IPS DF 6.9 (cell line): ENCODE measurements at regions not wholly inside any gene's neighbourhood (a gene's known extent, or its start where the extent isn't known, plus 50 kb on each side); places are given as distances from the start of the nearest gene placed in this dataset.

Experiments
- DNase-seq: peaks from one replicate; pipeline ENCODE4 v3.0.0-alpha.2; 2013; ENCODE audit warnings: low read depth, low spot score
- H3K27ac ChIP-seq: one replicate; pipeline ENCODE4 v1.5.1; 2013; ENCODE audit warnings: low read length, control low read depth
- H3K27me3 ChIP-seq: 2 replicates; pipeline ENCODE4 v1.6.1; 2013; ENCODE audit warnings: mild to moderate bottlenecking, low read length; ENCODE audit not compliant: control insufficient read depth, insufficient read depth
- H3K36me3 ChIP-seq: 2 replicates; pipeline ENCODE4 v1.6.1; 2013; ENCODE audit warnings: low read length; ENCODE audit not compliant: control insufficient read depth, insufficient read depth
- H3K4me1 ChIP-seq: 2 replicates; pipeline ENCODE4 v1.6.1; 2013; ENCODE audit warnings: low read length; ENCODE audit not compliant: control insufficient read depth, insufficient read depth
- H3K4me3 ChIP-seq: 2 replicates; pipeline ENCODE4 v1.5.1; 2013; ENCODE audit warnings: mild to moderate bottlenecking, low read length
- H3K9me3 ChIP-seq: 2 replicates; pipeline ENCODE4 v1.6.1; 2013; ENCODE audit warnings: low read length, inconsistent platforms; ENCODE audit not compliant: control insufficient read depth, insufficient read depth
- WGBS: extraction: QIAGEN DNeasy Blood & Tissue Kit; methylation state at CpG from one replicate; pipeline ENCODE4 v1.1.7; 2013; ENCODE audit warnings: mixed read lengths, missing lambda C conversion rate; ENCODE audit not compliant: insufficient read length, insufficient coverage; 5-methylcytosine and 5-hydroxymethylcytosine counted together

DNA sequence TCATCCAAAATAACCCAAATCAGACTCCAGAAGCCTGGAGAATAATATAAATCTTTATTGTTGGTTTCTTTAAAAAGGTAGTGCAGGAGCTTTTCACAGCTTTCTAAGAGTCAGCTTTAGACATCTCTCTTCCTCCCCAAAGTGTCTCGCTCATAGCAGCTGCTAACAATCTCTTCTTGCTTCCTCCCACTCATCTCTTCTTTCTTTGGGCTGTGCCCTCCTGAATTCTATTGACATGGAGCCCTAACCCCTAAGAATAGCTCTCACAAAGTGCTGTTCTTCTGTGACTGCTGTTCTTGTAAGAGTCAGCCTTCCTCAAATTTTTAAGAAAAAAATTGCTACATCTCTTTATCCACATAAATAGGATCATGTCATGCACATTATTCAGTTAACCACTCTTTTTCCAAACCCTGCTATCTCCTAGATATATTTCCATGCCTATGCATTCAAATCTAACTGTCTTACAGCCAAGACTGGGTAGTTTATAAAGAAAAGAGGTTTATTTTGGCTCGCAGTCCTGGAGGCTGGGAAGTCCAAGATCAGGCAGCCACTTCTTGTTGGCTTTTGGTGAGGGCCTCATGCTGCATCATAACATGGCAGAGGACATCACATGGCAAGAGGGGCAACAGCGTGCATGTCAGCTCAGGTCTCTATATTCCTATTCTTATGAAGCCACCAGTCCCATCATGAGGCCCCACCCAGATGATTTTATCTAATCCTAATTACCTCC, 301.0 kb upstream of the POU3F1 start:
- Histone ChIP-seq H3K36me3 (no peaks in the 10 kb centered on the region), H3K9me3 (no peaks in the 10 kb centered on the region), H3K4me3 (no peak overlapping the region), H3K27me3 (no peaks in the 10 kb centered on the region), H3K27ac (no peak overlapping the region), H3K4me1 (no peaks in the 10 kb centered on the region)
- DNase-seq = no peak
- no CpG with 5 or more reads among the region's 3 CpGs for WGBS

GRCh38 chr1:38344716-38345115, 298.1 kb upstream of the POU3F1 start:
- no peaks in the 10 kb centered on the region for H3K9me3 ChIP-seq
- H3K27ac ChIP-seq = no peak overlapping the region
- DNase-seq = no peak
- H3K36me3 ChIP-seq = no peaks in the 10 kb centered on the region
- H3K27me3 ChIP-seq = no peaks in the 10 kb centered on the region
- no CpG with 5 or more reads among the region's 4 CpGs for WGBS
- no peak overlapping the region for H3K4me3 ChIP-seq
- H3K4me1 ChIP-seq = no peaks in the 10 kb centered on the region

DNA sequence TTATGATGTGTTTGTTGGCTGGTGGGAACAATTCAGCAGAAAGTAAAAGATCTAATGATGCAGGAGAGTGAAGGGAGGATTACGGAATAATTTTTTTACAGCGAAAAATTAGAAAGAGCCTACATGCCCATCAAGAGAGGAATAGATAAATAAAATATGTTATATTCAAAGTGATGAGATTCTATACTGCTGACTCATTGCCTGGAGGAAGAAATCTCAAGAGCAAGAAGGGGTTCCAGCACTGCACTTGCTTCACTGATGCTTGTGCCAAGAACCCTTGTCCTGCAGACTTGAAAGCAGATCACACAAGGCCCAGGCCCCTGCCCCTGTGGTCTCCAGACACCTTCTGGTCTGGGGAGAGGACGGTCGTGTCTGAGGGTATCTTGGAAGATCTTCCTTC, 295.1 kb upstream of the POU3F1 start:
- Histone ChIP-seq H3K27me3 (no peaks in the 10 kb centered on the region), H3K9me3 (no peaks in the 10 kb centered on the region), H3K4me1 (0 out of 2 replicates have a peak, but pooled peaks cover 3% of the 10 kb centered on the region), H3K27ac (no peak overlapping the region), H3K36me3 (no peaks in the 10 kb centered on the region), H3K4me3 (no peak overlapping the region)
- 100% methylated on average over 2 of the region's 4 CpGs for WGBS
- DNase-seq = no peak

DNA sequence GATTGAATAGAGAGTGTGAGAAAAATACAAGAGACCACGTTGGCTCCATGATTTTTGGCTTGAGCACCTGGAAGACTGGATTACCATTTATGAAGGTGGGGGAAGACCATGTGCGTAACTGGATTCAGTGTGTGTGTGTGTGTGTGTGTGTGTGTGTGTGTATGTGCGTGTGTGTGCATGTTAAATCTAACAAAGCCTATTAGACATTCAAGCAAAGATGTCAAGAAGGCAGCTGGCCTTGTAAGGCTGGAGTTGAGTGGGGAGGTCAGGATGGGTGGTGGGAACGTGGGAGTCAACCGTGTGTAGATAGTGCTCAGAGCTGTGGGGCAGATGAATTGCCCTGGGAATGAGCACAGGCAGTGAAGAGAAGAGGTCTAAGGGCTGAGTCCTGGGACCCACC, 293.8 kb upstream of the POU3F1 start:
- Histone ChIP-seq H3K36me3 (no peaks in the 10 kb centered on the region), H3K27me3 (no peaks in the 10 kb centered on the region), H3K27ac (no peak overlapping the region), H3K4me3 (no peak overlapping the region), H3K4me1 (0 out of 2 replicates have a peak, but pooled peaks cover 3% of the 10 kb centered on the region), H3K9me3 (no peaks in the 10 kb centered on the region)
- no CpG with 5 or more reads among the region's 5 CpGs for WGBS
- DNase-seq = no peak

- no peaks in the 10 kb centered on the region for H3K9me3 ChIP-seq
- no peaks in the 10 kb centered on the region for H3K36me3 ChIP-seq
- no peaks in the 10 kb centered on the region for H3K27me3 ChIP-seq
- no peak for DNase-seq
- 0 out of 2 replicates have a peak, but pooled peaks cover 3% of the 10 kb centered on the region for H3K4me1 ChIP-seq
- no peak overlapping the region for H3K27ac ChIP-seq
- no peak overlapping the region for H3K4me3 ChIP-seq
- WGBS = no CpG with 5 or more reads among the region's 5 CpGs
Measured at GRCh38 chr1:38337711-38338110, 291.1 kb upstream of the POU3F1 start.

- WGBS = no CpG with 5 or more reads among the region's 6 CpGs
- Histone ChIP-seq H3K36me3 (no peaks in the 10 kb centered on the region), H3K27me3 (no peaks in the 10 kb centered on the region), H3K4me3 (no peak overlapping the region), H3K27ac (no peak overlapping the region), H3K9me3 (no peaks in the 10 kb centered on the region), H3K4me1 (0 out of 2 replicates have a peak, but pooled peaks cover 3% of the 10 kb centered on the region)
- DNase-seq = no peak
Measured at GRCh38 chr1:38336961-38337360, 290.4 kb upstream of the POU3F1 start.

GRCh38 chr1:38336301-38336923, 289.8 kb upstream of the POU3F1 start:
- no peak overlapping the region for H3K4me3 ChIP-seq
- 0 out of 2 replicates have a peak, but pooled peaks cover 3% of the 10 kb centered on the region for H3K4me1 ChIP-seq
- no peaks in the 10 kb centered on the region for H3K36me3 ChIP-seq
- no peaks in the 10 kb centered on the region for H3K27me3 ChIP-seq
- H3K9me3 ChIP-seq = no peaks in the 10 kb centered on the region
- WGBS = no CpG with 5 or more reads among the region's 8 CpGs
- DNase-seq = no peak
- H3K27ac ChIP-seq = no peak overlapping the region

DNA sequence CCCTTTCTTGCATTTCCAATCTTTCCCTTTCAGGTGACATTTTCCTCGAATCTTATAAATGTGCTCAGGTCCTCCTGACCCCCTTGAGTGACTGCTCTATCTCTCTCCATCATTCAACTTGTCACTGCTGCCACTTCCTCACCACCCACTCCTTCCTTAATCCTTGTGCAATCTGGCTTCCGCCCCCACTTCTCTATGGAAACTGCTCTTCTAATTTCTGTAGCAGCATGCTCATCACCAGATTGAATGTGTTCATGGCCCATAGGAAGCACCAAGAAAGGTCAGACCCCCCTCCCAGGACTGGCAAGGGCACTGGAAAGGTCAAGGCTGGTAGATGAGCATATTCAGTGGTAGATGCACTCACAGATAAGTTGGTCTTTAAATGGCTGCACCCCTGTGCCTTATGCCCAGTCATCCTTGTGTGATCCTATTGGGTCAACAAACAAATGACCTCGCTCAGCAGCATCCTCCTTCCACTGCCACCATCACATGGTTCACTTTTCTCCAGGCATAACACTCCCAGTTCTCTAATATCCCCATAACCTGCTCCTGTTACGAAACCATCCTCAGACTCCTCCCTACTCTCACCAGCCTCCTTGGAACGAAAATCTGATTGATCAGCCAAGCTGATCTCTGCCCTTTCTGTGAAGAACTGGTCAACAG, 288.5 kb upstream of the POU3F1 start:
- no peak for DNase-seq
- H3K4me3 ChIP-seq = no peak overlapping the region

GRCh38 chr1:38332649-38333310, 286.2 kb upstream of the POU3F1 start:
- H3K4me3 ChIP-seq = no peak overlapping the region
- no CpG with 5 or more reads among the region's 7 CpGs for WGBS
- no peaks in the 10 kb centered on the region for H3K36me3 ChIP-seq
- no peak overlapping the region for H3K27ac ChIP-seq
- no peak for DNase-seq
- no peaks in the 10 kb centered on the region for H3K9me3 ChIP-seq
- 0 out of 2 replicates have a peak, but pooled peaks cover 2% of the 10 kb centered on the region for H3K4me1 ChIP-seq
- H3K27me3 ChIP-seq = no peaks in the 10 kb centered on the region

More for the DNA sequence above, 288.5 kb upstream of the POU3F1 start:
- no peaks in the 10 kb centered on the region for H3K9me3 ChIP-seq
- no peaks in the 10 kb centered on the region for H3K36me3 ChIP-seq
- no peaks in the 10 kb centered on the region for H3K27me3 ChIP-seq
- 0 out of 2 replicates have a peak, but pooled peaks cover 3% of the 10 kb centered on the region for H3K4me1 ChIP-seq
- H3K27ac ChIP-seq = no peak overlapping the region
- WGBS = no CpG with 5 or more reads among the region's 5 CpGs

GRCh38 chr1:38331496-38332210, 285.1 kb upstream of the POU3F1 start:
- no CpG with 5 or more reads among the region's 2 CpGs for WGBS
- DNase-seq = no peak

More at GRCh38 chr1:38331496-38332210, 285.1 kb upstream of the POU3F1 start:
- H3K36me3 ChIP-seq = no peaks in the 10 kb centered on the region
- no peaks in the 10 kb centered on the region for H3K9me3 ChIP-seq
- no peak overlapping the region for H3K4me3 ChIP-seq
- H3K27me3 ChIP-seq = no peaks in the 10 kb centered on the region
- H3K27ac ChIP-seq = no peak overlapping the region
- no peaks in the 10 kb centered on the region for H3K4me1 ChIP-seq
